Left lung (tissue), 4 donors: ENCODE measurements at regions not wholly inside any gene's neighbourhood (a gene's known extent, or its start where the extent isn't known, plus 50 kb on each side); places are given as distances from the start of the nearest gene placed in this dataset.

ENCODE experiments used
- ATAC-seq: fragments of 200-7000 bp; cut with Tn5 transposase; one replicate; pipeline ENCODE4 v1.9.1; 2020; ENCODE audit warnings: moderate library complexity
- DNase-seq, 4 donors: peaks; one replicate each; pipeline ENCODE4 v3.0.0-alpha.2; 2013 to 2020
- H3K27ac ChIP-seq, 2 donors: fragments of 200-600 bp; sonication (generic) in 1 of 2; one replicate each; pipeline versions ENCODE4 v1.5.0 to v1.8.0; 2020 to 2021
- H3K27me3 ChIP-seq, 2 donors: fragments of 200-600 bp; sonication (generic) in 1 of 2; one replicate each; pipeline versions ENCODE4 v1.5.0 to v1.8.0; 2020 to 2021
- H3K36me3 ChIP-seq, 2 donors: fragments of 200-600 bp; sonication (generic) in 1 of 2; one replicate each; pipeline versions ENCODE4 v1.5.0 to v1.8.0; 2020 to 2021
- H3K4me1 ChIP-seq, 2 donors: fragments of 200-600 bp; one replicate each; pipeline ENCODE4 v1.8.0; 2021
- H3K4me3 ChIP-seq, 2 donors: fragments of 200-600 bp; sonication (generic) in 1 of 2; one replicate each; pipeline versions ENCODE4 v1.5.0 to v1.8.0; 2020 to 2021; ENCODE audit warnings: mild to moderate bottlenecking in 1 of 2
- H3K9me3 ChIP-seq, 2 donors: fragments of 200-600 bp; sonication (generic) in 1 of 2; one replicate each; pipeline versions ENCODE4 v1.5.0 to v1.8.0; 2020 to 2021
- CTCF ChIP-seq, 2 donors: fragments of 200-600 bp; sonication (generic) in 1 of 2; IDR thresholded peaks; one replicate each; pipeline versions ENCODE4 v1.5.0 to v1.8.0; 2021; ENCODE audit warnings: antibody characterized with exemption in 2 of 2
- intact Hi-C, 2 donors: fragments of 100-400 bp; cut with DNase I; formaldehyde crosslinking; loops; one replicate each; pipeline versions ENCODE4 v1.11.2 to v1.14.2; 2022
- donor health status: DM: no; HTN: yes; CAD: no.
- donor health status: DM: no; HTN: no; CAD: no.

GRCh38 chr10:58003945-58004344 is 263.7 kb downstream of the IPMK start:
- no peaks in the 10 kb centered on the region for H3K27me3 ChIP-seq
- TF ChIP-seq CTCF (IDR thresholded peaks at IDR 0.05) = no peak
- DNase-seq (no peak), ATAC-seq (no peak)
- no peak overlapping the region for H3K27ac ChIP-seq
- no peaks in the 10 kb centered on the region for H3K9me3 ChIP-seq
- H3K4me1 ChIP-seq = no peaks in the 10 kb centered on the region
- no peak overlapping the region for H3K4me3 ChIP-seq
- no peaks in the 10 kb centered on the region for H3K36me3 ChIP-seq
- intact Hi-C loops = no loop called here

- Histone ChIP-seq H3K4me1 (no peaks in the 10 kb centered on the region), H3K27me3 (no peaks in the 10 kb centered on the region), H3K27ac (no peak overlapping the region), H3K4me3 (no peak overlapping the region), H3K36me3 (no peaks in the 10 kb centered on the region), H3K9me3 (no peaks in the 10 kb centered on the region)
- DNase-seq = no peak
- intact Hi-C loops = no loop called here
- TF ChIP-seq CTCF (IDR thresholded peaks at IDR 0.05) = no peak
- no peak for ATAC-seq
These were observed 266.5 kb downstream of the IPMK start for GRCh38 chr10:58001159-58001558.

- Histone ChIP-seq H3K9me3 (no peaks in the 10 kb centered on the region), H3K4me1 (no peaks in the 10 kb centered on the region), H3K36me3 (no peaks in the 10 kb centered on the region), H3K27ac (no peak overlapping the region), H3K4me3 (no peak overlapping the region), H3K27me3 (no peaks in the 10 kb centered on the region)
- TF ChIP-seq CTCF (IDR thresholded peaks at IDR 0.05) = no peak
- ATAC-seq (no peak), DNase-seq (no peak)
- intact Hi-C loops = no loop called here
These were observed 271.2 kb downstream of the IPMK start for GRCh38 chr10:57996536-57996935.

- Histone ChIP-seq H3K27ac (no peak overlapping the region), H3K27me3 (no peaks in the 10 kb centered on the region), H3K4me1 (no peaks in the 10 kb centered on the region), H3K4me3 (no peak overlapping the region), H3K9me3 (no peaks in the 10 kb centered on the region), H3K36me3 (no peaks in the 10 kb centered on the region)
- DNase-seq = no peak
- no peak for TF ChIP-seq CTCF (IDR thresholded peaks at IDR 0.05)
- no peak for ATAC-seq
- intact Hi-C loops = no loop called here
These were observed 274.4 kb downstream of the IPMK start for GRCh38 chr10:57993302-57993701.

- peak; percentile 57 for ATAC-seq
These were observed 275.2 kb downstream of the IPMK start for GRCh38 chr10:57992321-57993077.

More at GRCh38 chr10:57992321-57993077, 275.2 kb downstream of the IPMK start:
- DNase-seq = peak in 1 of 4 donors; percentile 4
- H3K27me3 ChIP-seq = no peaks in the 10 kb centered on the region
- no peak for TF ChIP-seq CTCF (IDR thresholded peaks at IDR 0.05)
- H3K36me3 ChIP-seq = no peaks in the 10 kb centered on the region
- no peak overlapping the region for H3K27ac ChIP-seq
- no peak overlapping the region for H3K4me3 ChIP-seq
- intact Hi-C loops = no loop called here
- H3K9me3 ChIP-seq = no peaks in the 10 kb centered on the region
- no peaks in the 10 kb centered on the region for H3K4me1 ChIP-seq
